GM21825 (cell line): ENCODE measurements at regions not wholly inside any gene's neighbourhood (a gene's known extent, or its start where the extent isn't known, plus 50 kb on each side); places are given as distances from the start of the nearest gene placed in this dataset.

Experiments used
- ATAC-seq: cut with Tn5 transposase; IDR thresholded peaks from one replicate; pipeline ENCODE4 v1.9.1; 2021; ENCODE audit warnings: mild to moderate bottlenecking, moderate library complexity; ENCODE audit not compliant: unreplicated experiment

- ATAC-seq: no peak
Measured at GRCh38 chr16:14362774-14363371, 267.2 kb downstream of the PARN start.

- ATAC-seq: no peak
Measured at GRCh38 chr16:14360326-14361037, 269.6 kb downstream of the PARN start.

GRCh38 chr16:14358697-14359305 is 271.3 kb downstream of the PARN start:
- no peak for ATAC-seq

GRCh38 chr16:14357328-14357727 is 272.7 kb downstream of the PARN start:
- no peak for ATAC-seq

- no peak for ATAC-seq
Measured at GRCh38 chr16:14356064-14356463, 274.0 kb downstream of the PARN start.

- peak; percentile 90 for ATAC-seq
Measured at GRCh38 chr16:14354561-14355351, 275.3 kb downstream of the PARN start.

- ATAC-seq: no peak
Measured at GRCh38 chr16:14353340-14353739, 276.7 kb downstream of the PARN start.

- ATAC-seq: no peak
Measured at GRCh38 chr16:14351647-14352046, 278.4 kb downstream of the PARN start.

- no peak for ATAC-seq
Measured at GRCh38 chr16:14350626-14351025, 279.4 kb downstream of the PARN start.

GRCh38 chr16:14350081-14350480 is 279.0 kb downstream of the MRTFB start:
- ATAC-seq: no peak

GRCh38 chr16:14347706-14348105 is 276.6 kb downstream of the MRTFB start:
- no peak for ATAC-seq

GRCh38 chr16:14346278-14347142 is 275.4 kb downstream of the MRTFB start:
- ATAC-seq: no peak

GRCh38 chr16:14345512-14346115 is 274.5 kb downstream of the MRTFB start:
- ATAC-seq: no peak

- ATAC-seq: no peak
Measured at GRCh38 chr16:14344945-14345344, 273.8 kb downstream of the MRTFB start.

GRCh38 chr16:14344292-14344691 is 273.2 kb downstream of the MRTFB start:
- ATAC-seq: no peak

- ATAC-seq: no peak
Measured at GRCh38 chr16:14341324-14342225, 270.5 kb downstream of the MRTFB start.

- ATAC-seq: no peak
Measured at GRCh38 chr16:14339694-14340093, 268.6 kb downstream of the MRTFB start.

- no peak for ATAC-seq
Measured at GRCh38 chr16:14338969-14339368, 267.9 kb downstream of the MRTFB start.

GRCh38 chr16:14338236-14338635 is 267.1 kb downstream of the MRTFB start:
- no peak for ATAC-seq
